GM18909 (cell line): ENCODE measurements at regions not wholly inside any gene's neighbourhood (a gene's known extent, or its start where the extent isn't known, plus 50 kb on each side); places are given as distances from the start of the nearest gene placed in this dataset.
"Not testable (repeated sequence)": the region's sequence is repeated elsewhere in the genome, so short reads cannot be mapped to it uniquely, and the experiment has no call there.

Source experiments
- ATAC-seq: cut with Tn5 transposase; IDR thresholded peaks from one replicate; pipeline ENCODE4 v1.9.1; 2021; ENCODE audit warnings: mild to moderate bottlenecking; ENCODE audit not compliant: unreplicated experiment, poor library complexity

- no peak for ATAC-seq
Observed at GRCh38 chr16:58850019-58850677, 116.0 kb upstream of the GOT2 start.

GRCh38 chr16:58848662-58849002, 114.5 kb upstream of the GOT2 start:
- no peak for ATAC-seq

GRCh38 chr16:58847902-58848661, 114.0 kb upstream of the GOT2 start:
- ATAC-seq = no peak

- not testable (repeated sequence) for ATAC-seq
Observed at GRCh38 chr16:58846226-58846625, 112.1 kb upstream of the GOT2 start.

GRCh38 chr16:58843675-58844074, 109.6 kb upstream of the GOT2 start:
- no peak for ATAC-seq

- ATAC-seq = peak; percentile 83
Observed at GRCh38 chr16:58842746-58843145, 108.6 kb upstream of the GOT2 start.

GRCh38 chr16:58842156-58842555, 108.0 kb upstream of the GOT2 start:
- peak; percentile 62 for ATAC-seq

- ATAC-seq = no peak
Observed at GRCh38 chr16:58837950-58838349, 103.8 kb upstream of the GOT2 start.

GRCh38 chr16:58836427-58836826, 102.3 kb upstream of the GOT2 start:
- no peak for ATAC-seq

GRCh38 chr16:58832386-58832895, 98.3 kb upstream of the GOT2 start:
- ATAC-seq = no peak

- no peak for ATAC-seq
Observed at GRCh38 chr16:58831386-58831785, 97.3 kb upstream of the GOT2 start.

GRCh38 chr16:58828901-58829545, 94.9 kb upstream of the GOT2 start:
- no peak for ATAC-seq

GRCh38 chr16:58824201-58824600, 90.1 kb upstream of the GOT2 start:
- ATAC-seq = no peak

- no peak for ATAC-seq
Observed at GRCh38 chr16:58821886-58822285, 87.8 kb upstream of the GOT2 start.

GRCh38 chr16:58820411-58820810, 86.3 kb upstream of the GOT2 start:
- no peak for ATAC-seq

GRCh38 chr16:58815181-58815888, 81.2 kb upstream of the GOT2 start:
- ATAC-seq = no peak

- peak; percentile 82 for ATAC-seq
Observed at GRCh38 chr16:58814348-58814801, 80.3 kb upstream of the GOT2 start.

- no peak for ATAC-seq
Observed at GRCh38 chr16:58809213-58809612, 75.1 kb upstream of the GOT2 start.

GRCh38 chr16:58807276-58807675, 73.2 kb upstream of the GOT2 start:
- ATAC-seq = no peak

GRCh38 chr16:58801838-58802237, 67.7 kb upstream of the GOT2 start:
- ATAC-seq = no peak
